GM12878 (cell line): ENCODE measurements at regions not wholly inside any gene's neighbourhood (a gene's known extent, or its start where the extent isn't known, plus 50 kb on each side); places are given as distances from the start of the nearest gene placed in this dataset.

ENCODE experiments used
- CREB1 ChIP-seq: IDR thresholded peaks from 2 replicates; pipeline ENCODE4 v1.6.1; 2012; ENCODE audit warnings: low read depth, mild to moderate bottlenecking, inconsistent platforms
- ESRRA ChIP-seq: IDR thresholded peaks from 2 replicates; pipeline ENCODE4 v1.6.1; 2012; ENCODE audit warnings: mild to moderate bottlenecking, low read length, improper control_type of control experiment
- EZH2 ChIP-seq: IDR thresholded peaks from 2 replicates; pipeline ENCODE4 v1.6.1; 2012; ENCODE audit warnings: low read depth, mild to moderate bottlenecking, control low read depth, inconsistent platforms, low read length, borderline replicate concordance; ENCODE audit not compliant: control insufficient read depth
- FOS ChIP-seq: IDR thresholded peaks from 3 replicates; pipeline ENCODE4 v1.6.1; 2011; ENCODE audit warnings: borderline replicate concordance; ENCODE audit not compliant: insufficient read length; ENCODE audit errors: extremely low read depth
- FOXK2 ChIP-seq: fragments of 450-650 bp; IDR thresholded peaks from 2 replicates; pipeline ENCODE4 v1.6.1; 2017; ENCODE audit warnings: mild to moderate bottlenecking, moderate library complexity
- KLF5 ChIP-seq: fragments of 450-650 bp; IDR thresholded peaks from 2 replicates; pipeline ENCODE4 v1.6.1; 2014; ENCODE audit warnings: mild to moderate bottlenecking; ENCODE audit not compliant: partially characterized antibody
- LARP7 ChIP-seq: fragments of 450-650 bp; IDR thresholded peaks from 2 replicates; pipeline ENCODE4 v1.6.1; 2017; ENCODE audit warnings: mild to moderate bottlenecking
- MYB ChIP-seq: fragments of 150-350 bp; IDR thresholded peaks from 2 replicates; pipeline ENCODE4 v1.6.1; 2014; ENCODE audit warnings: mild to moderate bottlenecking, low read depth, low read length, borderline replicate concordance
- POLR2A ChIP-seq: IDR thresholded peaks from 2 replicates; pipeline ENCODE4 v1.6.1; 2011; ENCODE audit warnings: low read depth, mild to moderate bottlenecking, low read length
- SIN3A ChIP-seq: IDR thresholded peaks from 2 replicates; pipeline ENCODE4 v1.6.1; 2012; ENCODE audit warnings: low read depth, low read length, improper control_type of control experiment
- SMC3 ChIP-seq: IDR thresholded peaks from 2 replicates; pipeline ENCODE4 v1.6.1; 2011; ENCODE audit warnings: low read length, improper control_type of control experiment, borderline replicate concordance
- ZNF622 ChIP-seq: fragments of 450-650 bp; IDR thresholded peaks from 2 replicates; pipeline ENCODE4 v1.6.1; 2017; ENCODE audit warnings: mild to moderate bottlenecking, inconsistent platforms
- TF ChIP-seq, protein P1 (sequence below), 3 experiments: IDR thresholded peaks in 2 of 3; conservative IDR thresholded peaks in 1 of 3; 2 replicates each; pipeline ENCODE4 v1.5.1; 2011; ENCODE audit warnings: low read depth in 3 of 3, low read length in 3 of 3, mild to moderate bottlenecking in 3 of 3, control low read depth in 2 of 3, moderate library complexity in 2 of 3, inconsistent platforms in 1 of 3, mixed read lengths in 1 of 3; ENCODE audit not compliant: control insufficient read depth in 2 of 3, insufficient read depth in 1 of 3; ENCODE audit errors: extremely low read depth in 1 of 3
- TF ChIP-seq, protein P2 (sequence below): IDR thresholded peaks from 2 replicates; pipeline ENCODE4 v1.6.1; 2012; ENCODE audit warnings: low read length, inconsistent platforms

DNA sequence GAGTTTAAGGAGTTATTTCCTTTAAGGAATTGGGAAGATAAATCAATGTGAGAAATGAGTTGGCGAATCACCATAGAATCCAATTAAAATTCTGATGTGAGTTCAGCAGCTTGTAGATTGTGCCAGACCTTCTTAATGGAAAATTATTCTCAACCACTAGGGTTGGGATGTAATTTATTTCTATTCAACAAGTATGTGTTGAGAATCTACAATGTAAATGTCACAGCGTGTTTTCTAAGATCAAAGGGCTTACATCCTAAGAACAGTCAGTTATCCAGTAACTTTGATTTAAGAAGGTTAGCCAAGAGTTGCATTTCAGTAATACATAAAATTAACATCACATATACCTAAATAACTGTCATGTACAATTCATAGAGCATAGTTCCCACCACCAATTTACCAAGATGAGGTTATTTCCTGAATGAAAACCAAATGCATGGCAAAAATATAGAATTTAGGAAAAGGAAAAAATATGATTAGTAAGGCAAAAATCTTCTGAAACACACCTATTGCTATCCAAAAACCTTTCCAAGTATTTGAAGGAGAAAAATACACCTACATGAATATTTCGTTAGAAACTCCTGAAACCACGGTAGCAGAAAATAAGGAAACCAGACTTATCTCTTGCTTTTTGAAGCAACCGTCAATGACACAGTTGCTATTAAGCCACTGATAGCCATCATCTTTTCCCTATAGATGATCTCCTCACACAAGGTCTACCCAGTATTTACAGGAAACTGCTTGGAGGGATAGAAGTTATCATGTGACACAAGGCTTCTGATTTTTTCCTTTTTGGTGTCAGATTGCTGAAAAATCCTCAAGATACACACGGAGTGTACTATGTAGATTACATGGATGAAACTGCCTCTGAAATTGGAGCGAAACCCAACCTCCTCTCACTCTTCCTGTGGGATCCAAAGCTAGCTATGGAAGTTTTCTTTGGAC is 259.4 kb upstream of the POGK start:
- TF ChIP-seq ZNF622, result no peak
- no peak for TF ChIP-seq FOS
- no peak for TF ChIP-seq SIN3A
- no peak for TF ChIP-seq EZH2
- TF ChIP-seq CREB1, result no peak
- no peak for TF ChIP-seq SMC3
- TF ChIP-seq, protein P1, sequence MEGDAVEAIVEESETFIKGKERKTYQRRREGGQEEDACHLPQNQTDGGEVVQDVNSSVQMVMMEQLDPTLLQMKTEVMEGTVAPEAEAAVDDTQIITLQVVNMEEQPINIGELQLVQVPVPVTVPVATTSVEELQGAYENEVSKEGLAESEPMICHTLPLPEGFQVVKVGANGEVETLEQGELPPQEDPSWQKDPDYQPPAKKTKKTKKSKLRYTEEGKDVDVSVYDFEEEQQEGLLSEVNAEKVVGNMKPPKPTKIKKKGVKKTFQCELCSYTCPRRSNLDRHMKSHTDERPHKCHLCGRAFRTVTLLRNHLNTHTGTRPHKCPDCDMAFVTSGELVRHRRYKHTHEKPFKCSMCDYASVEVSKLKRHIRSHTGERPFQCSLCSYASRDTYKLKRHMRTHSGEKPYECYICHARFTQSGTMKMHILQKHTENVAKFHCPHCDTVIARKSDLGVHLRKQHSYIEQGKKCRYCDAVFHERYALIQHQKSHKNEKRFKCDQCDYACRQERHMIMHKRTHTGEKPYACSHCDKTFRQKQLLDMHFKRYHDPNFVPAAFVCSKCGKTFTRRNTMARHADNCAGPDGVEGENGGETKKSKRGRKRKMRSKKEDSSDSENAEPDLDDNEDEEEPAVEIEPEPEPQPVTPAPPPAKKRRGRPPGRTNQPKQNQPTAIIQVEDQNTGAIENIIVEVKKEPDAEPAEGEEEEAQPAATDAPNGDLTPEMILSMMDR (IDR thresholded peaks at IDR 0.05 in 2 of 3, conservative IDR thresholded peaks at IDR 0.05 in 1 of 3; ENCODE audit: control insufficient read depth in 2 of 3, extremely low read depth in 1 of 3, insufficient read depth in 1 of 3, low read depth in 3 of 3, low read length in 3 of 3), result no peak
- TF ChIP-seq, protein P2, sequence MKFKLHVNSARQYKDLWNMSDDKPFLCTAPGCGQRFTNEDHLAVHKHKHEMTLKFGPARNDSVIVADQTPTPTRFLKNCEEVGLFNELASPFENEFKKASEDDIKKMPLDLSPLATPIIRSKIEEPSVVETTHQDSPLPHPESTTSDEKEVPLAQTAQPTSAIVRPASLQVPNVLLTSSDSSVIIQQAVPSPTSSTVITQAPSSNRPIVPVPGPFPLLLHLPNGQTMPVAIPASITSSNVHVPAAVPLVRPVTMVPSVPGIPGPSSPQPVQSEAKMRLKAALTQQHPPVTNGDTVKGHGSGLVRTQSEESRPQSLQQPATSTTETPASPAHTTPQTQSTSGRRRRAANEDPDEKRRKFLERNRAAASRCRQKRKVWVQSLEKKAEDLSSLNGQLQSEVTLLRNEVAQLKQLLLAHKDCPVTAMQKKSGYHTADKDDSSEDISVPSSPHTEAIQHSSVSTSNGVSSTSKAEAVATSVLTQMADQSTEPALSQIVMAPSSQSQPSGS, result no peak
- TF ChIP-seq FOXK2, result no peak
- no peak for TF ChIP-seq ESRRA
- no peak for TF ChIP-seq POLR2A
- no peak for TF ChIP-seq MYB
- no peak for TF ChIP-seq KLF5
- no peak for TF ChIP-seq LARP7
